NK-92 (cell line): ENCODE measurements at regions not wholly inside any gene's neighbourhood (a gene's known extent, or its start where the extent isn't known, plus 50 kb on each side); places are given as distances from the start of the nearest gene placed in this dataset.

Source experiments
- DNase-seq: peaks from one replicate; lab custom pipeline; 2025; ENCODE audit not compliant: unreplicated experiment; lab: John Stamatoyannopoulos, UW

DNA sequence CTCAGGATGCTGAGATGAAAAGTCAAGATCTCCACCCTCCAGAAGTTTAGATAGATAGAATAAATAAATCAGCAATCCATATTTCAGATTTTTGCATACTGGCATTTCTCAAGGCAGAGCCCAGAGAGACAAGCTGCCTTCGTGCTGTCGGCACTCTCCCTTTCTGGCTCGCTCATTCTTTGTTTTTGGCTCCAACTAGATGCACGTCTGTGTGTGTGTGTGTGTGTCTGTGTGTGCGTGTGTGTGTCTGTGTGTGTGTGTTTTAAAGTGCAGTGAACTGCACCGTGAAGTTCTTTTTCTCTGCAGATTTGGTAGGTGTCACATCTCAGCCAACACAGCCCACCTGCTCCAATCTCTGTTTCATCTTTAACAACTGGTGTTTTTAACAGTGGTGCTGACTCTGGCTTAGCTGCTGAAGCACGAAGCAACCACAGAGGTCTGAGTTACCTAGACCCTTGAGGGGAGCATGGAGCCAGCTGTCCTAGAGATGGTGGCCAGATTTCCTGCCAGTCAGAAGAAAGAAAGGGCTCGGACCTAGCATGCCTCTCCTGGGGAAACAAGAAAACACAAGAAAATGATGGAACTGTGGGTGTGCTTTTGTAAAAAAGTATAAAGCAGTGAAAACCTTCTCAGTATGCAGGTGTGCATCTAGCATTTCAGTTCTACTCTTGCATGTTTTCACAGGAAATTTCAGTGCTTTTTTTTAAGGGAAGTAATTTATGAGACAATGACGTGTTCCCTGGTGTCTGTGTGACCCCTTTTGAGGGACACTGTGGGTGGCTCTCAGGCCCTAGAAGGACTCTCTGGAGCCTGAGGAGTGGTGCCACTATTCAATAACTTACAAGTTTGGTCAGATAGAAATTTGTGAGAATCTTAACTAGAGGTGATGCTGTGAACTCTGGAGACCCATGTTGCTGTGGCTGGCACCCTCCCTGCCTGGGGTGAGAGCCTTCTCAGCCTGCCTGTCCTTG is 364.3 kb downstream of the RNF144A start:
- DNase-seq: no peak

DNA sequence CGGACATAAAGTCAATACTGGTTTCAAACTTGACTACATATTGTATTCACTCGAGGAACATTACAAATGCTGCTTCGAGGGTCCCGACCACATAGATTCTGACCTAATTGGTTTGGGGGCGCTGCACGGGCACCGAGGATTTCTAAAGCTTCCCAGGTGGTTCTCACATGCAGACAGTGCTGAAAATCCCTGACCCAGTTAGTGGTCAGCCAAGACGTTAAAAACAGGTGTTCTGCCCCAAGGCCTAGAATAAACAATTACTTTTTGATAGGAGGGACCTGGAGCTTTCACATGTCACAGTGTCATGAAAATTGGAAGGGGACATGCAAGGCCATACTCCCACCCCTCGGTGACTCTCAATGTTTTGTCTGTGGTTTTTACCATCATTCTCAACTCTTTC is 368.9 kb downstream of the RNF144A start:
- DNase-seq: no peak

DNA sequence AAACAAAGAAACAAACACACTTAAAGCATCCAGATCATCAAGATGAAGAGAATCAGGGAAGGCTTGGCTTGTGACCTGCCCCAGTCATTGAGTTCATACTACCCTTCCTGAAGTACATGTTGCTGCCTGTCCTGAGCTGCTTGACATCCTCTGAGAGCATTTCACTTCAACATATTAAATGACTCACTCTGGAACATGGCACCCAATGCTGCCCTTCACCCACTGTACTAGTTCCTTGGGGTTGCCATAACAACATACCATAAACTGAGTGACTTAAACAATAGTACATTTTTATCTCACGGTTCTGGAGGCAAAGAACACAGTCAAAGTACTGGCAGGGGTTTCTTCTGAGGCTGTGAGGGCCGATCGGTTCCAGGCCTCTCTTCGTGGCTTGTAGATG is 371.3 kb downstream of the RNF144A start:
- DNase-seq: no peak

DNA sequence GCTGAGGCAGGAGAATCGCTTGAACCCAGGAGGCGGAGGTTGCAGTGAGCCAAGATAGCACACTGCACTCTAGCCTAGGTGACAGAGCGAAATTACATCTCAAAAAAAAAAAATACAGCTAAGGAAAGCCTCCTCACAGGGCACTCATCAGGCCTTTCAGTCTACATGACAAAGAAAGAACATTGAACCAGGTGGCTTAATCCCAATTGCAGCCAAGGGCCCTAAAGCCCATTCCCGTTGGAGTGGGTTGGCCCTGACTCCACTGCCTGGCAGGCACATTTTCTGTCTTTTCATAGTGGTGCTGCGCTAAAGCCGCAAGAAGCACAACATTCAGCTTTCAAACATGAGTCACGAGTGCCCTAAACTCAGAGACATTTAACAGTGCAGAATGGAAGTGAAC is 372.5 kb downstream of the RNF144A start:
- no peak for DNase-seq

DNA sequence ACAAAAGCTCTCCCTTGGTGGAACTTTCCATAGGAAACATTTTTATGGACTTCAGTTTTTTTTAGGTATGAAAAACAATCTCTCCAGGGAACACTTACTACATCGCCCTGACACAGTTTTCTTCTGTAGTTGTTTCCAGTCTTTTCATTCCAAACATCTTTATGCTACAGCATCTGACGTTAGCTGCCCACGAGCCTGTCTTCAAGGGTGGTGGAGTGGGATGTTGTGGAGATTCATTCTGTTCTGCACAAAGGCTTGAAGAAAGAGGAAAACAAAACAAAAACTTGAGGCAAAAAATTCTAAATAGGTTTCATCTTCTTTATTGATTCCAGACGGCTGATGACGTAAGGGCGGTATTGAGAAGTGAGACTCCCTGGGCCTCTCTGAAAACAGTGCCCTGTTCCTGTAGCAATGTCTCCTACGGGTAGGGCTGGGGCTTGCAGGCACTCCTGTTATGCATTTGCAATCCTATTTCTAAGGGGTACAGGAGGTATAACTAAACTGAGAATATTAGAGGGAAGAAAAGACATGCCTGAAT is 375.0 kb downstream of the RNF144A start:
- no peak for DNase-seq

DNA sequence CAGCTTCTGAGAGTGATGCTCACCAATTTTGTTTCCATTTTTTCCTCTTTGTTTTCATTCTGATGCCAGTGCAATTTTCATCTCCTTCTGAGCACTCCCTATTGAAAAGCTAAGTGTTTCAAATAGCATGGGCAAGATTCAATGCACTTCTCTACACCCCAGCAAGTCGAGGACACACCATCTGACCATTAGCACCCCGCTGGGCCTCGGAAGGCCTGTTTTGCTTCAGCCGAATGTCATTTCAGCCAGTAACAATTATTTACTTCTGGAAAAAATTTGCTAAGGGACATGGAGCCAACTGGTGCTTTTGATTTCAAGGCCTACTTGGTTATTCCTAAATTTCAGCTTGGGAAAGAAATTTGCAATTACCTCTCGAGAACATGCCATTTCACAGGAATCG is 392.4 kb downstream of the RNF144A start:
- no peak for DNase-seq

DNA sequence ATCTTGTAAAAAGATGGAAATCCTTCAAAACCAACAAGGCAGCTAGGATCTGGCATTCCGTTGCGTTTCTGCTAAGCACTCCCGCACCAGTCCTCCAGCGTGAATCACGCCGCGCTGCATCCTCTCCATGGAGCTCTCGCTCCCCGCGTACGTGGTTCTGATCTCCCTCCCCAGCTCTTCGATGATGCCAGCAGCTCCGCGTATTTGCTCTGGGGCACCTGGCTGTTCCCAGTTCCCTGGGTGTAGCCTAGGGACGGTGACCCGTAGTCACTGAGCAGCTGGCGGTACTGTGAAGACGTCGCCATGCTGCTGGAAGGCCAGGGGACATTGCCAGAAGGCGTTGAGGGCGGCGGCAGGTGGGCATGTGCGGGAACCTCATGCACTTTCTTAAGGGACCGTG is 407.5 kb downstream of the RNF144A start:
- DNase-seq: no peak

DNA sequence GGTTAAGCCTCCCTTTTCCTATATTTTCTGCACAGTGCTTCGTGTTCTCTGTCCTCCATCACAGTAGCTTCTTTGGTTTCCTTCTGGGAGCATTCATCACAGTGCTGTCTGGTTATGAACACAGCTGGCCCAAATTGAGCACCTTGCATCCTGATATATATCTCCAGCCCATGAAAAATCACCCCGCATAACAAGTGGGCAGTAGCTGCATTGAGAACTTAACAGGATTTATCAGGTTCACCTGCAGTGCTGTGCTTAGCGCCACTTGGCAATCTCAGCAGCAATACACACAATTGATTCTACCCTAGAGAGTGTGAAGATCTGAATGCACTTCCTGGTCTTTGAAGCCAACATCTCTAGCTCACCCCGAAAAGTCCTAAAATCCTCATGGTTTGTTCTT is 408.0 kb downstream of the RNF144A start:
- DNase-seq: no peak

DNA sequence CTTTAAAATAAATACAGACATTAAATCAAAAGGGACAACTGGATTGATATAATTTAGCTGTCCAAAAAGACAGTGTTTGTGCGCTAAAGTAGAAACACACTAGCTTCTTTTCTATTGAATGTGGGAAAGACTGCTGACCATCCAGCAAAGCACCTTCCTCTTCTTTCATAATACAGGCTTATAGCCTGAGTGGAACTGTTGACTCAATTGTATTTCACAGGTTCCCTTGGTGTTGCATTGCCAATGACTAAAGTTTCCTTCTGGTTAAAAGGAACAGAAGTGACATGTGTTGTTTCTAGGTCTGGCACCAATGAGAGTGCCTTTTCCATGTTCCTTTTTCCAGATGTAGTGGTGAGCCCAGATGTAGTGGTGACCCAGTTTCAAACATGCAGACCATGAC is 412.3 kb downstream of the RNF144A start:
- DNase-seq: no peak

DNA sequence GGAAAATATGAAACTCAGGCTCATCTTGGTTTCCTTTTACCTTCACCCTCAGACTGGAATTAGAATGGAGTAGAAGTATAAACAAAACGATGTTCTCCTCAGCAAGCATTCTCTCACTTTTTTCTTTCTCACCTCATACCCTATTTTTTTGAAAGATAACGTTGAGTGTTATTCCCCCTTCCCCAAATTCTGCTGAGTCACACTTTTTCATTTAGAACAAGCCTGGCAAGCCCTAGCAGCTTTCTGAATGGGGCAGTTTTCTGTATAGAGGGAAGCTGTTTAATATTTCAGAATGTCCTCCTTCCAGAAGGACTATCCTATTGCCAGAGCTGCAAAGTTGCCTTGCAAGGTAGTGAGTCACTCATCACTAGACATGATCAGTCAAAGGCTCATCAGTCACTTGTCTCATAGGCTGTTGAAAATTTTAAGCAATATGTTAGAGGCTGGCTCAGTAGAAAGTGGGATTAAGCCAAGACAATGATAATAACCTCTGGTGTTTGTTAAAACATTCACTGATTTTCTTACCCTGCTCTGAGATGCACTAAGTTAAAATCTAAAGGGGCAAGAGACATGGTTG is 416.1 kb downstream of the RNF144A start:
- no peak for DNase-seq

DNA sequence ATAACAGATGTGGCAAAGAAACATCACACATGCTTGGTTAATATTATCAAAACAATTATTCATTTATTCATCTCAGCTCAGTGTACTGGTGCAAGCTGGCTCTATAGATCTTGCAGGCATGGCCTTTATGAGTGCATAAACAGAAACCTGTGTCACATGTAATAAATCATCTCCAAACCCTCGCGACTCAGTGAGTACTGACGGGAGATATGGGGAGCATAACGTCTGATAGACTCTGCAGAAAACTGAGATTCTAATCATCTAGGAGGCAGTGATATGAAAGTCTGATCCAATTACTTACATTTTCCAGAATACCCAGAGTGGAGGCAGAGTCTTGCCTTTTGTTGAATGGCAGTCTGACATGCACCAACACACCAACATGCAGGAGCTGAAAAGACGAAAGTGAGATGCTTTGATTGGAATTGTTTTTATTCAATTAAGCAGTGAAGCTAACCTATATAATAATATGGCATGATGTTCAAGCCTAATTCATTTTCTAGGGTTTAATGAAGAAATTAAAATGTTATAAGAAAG is 416.8 kb downstream of the RNF144A start:
- DNase-seq: no peak

DNA sequence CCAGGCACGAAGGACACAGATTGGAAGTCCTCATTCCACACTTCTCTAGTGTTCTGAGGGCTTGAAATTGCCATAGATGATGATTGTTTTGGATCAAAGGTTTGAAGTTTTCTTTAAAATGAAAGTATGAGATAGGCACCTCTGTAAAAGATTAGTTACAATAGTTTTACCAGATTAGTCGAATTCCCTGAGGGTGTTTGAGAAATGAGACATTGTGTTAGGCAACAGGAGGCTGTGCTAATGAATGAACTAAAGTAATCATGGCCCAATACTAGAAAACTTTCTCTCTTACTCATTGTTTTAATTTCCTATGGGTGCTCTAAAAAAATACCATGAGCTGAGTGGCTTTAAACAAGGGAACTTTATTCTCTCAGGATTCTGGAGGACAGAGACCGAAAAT is 421.7 kb downstream of the RNF144A start:
- DNase-seq: no peak

DNA sequence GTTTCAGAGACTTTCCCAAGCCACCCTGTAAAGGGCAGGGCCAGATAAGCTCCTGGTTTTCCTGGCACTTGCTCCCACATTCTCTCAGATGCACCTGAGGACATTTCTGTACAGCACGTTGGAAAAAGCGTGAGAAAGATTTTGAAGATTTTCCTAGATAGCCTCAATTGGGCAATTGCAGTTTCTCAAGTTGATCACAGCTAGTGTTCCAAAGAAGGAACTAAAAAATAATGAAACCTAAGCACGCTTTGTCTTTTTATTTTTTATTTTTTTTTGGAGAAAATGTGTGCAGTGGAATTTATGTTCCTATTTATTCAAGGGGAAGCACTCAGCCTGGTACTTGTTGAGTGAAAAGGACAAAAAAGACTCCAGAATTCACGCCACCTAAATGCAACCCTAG is 429.1 kb downstream of the RNF144A start:
- no peak for DNase-seq

DNA sequence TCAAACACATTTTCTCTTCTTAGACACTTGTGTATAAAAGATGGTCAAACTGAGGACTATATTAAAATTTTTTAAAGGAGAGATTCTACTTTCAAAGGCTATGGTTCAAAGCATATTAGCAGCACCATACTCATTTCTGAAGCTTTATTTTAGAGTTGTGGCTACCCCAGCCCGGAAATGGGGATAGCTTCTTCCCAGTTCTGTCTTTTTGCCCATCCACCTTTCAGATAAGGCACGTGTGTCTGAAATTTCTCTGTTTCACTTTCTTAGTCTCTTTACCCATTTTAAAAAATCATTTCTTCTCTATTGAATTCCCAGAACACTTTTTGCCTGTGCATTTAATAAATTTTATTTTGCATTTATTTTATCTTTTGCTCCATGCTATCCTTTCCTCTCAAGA is 431.5 kb downstream of the RNF144A start:
- DNase-seq: no peak

DNA sequence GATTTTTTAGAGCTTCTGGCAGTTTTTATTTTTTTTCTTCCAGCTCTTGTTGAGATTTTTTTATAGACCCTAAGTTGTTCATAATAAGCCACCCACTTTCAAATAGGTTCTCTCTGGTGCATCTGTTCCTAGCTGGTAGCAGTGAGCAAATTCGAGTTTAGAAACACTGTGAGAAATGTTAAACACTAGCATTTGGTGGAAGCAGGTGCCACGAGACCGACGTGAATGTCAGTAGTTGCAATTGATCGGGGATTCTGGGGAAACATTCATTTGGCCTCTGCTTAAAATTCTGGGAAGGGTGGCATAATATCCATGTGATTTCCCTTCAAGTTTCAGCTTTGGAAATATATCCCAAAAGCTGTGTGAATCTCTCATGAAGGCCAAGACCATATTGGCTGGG is 435.0 kb downstream of the RNF144A start:
- DNase-seq: no peak

DNA sequence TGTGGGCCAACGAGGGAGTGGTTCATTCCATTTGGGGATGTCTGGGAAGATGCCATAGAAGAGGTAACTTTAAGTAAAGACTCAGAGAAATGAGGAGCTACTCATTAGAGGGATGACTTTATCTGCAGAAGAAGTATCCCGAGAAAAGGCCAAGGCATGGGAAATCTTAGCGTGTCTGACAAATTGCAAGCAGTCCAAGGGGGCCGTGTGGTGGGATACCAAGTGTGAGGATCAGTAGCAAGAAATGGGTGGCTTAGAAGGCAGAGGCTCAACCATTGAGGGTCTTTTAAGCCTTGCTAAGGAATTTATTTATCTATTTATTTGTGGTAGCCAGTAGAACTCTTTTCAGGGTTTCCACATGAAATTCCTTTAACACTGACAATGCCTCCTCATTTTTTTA is 436.4 kb downstream of the RNF144A start:
- DNase-seq: no peak

DNA sequence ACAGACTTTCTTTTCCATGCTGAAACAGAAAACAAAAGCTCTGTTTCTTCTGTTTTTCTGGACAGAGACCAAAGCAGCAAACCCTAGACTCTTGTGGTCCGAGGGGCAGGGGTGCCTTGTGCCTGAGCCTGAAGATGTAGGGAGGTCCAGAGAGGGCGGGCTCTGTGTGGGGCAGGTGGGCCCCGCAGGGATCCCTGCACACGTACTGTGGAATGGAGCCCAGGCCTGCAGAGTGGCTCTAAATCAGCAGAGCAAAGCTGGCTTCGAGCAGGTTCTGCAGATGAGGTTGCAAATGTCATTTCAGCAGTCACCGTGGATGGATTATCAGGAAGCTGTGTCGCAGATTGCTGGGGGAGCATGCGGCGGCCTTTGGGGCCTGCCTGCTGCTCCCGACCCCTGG is 438.6 kb downstream of the RNF144A start:
- no peak for DNase-seq

DNA sequence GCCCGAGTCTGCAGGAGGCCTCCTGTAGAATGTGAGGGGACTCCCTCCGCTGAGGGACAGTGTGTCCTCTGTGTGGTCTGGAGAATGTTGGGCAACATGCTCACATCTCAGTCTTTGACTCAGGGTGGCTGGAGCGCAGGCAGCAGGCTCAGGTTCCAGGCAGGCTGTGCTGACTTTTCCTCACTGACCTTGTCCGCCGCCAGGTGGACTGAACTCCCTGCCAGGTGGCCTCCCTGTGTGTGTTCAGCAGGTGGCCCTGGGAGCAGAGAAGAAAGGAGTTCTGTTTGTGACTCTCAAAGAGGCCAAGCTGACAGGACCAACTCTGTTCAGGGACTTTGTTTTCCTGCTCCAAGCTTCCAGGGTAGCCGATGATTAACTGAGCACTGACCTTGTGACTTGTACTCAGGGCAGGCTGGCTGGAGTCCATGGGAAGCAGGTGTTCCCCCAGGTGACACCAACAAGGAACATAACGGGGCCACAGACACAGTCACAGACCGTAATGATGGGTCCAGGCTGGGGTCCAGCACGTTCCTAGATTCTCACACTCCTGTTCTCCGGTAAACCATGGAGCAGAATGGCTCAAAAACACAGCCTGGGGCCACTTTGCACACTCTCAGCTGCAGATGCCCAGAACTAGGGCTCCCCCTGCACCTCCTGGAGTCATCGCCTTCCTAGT is 439.8 kb downstream of the RNF144A start:
- no peak for DNase-seq

DNA sequence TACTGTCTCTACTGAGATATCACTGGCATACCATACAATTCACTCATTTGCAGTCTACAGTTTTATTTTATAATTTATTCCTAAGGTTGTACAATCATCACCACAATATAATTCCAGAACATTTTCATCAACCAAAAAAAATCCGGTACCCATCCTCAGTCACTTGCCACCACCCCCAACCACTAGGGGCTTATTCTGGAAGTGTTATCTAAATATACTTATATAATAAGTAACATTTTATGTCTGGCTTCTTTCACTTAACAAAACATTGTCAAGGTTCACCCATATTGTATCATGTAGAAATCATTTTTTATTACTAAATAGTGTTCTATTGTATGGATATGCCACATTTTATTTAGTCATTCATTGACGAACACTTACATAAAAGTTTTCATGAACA is 440.8 kb downstream of the RNF144A start:
- DNase-seq: no peak

DNA sequence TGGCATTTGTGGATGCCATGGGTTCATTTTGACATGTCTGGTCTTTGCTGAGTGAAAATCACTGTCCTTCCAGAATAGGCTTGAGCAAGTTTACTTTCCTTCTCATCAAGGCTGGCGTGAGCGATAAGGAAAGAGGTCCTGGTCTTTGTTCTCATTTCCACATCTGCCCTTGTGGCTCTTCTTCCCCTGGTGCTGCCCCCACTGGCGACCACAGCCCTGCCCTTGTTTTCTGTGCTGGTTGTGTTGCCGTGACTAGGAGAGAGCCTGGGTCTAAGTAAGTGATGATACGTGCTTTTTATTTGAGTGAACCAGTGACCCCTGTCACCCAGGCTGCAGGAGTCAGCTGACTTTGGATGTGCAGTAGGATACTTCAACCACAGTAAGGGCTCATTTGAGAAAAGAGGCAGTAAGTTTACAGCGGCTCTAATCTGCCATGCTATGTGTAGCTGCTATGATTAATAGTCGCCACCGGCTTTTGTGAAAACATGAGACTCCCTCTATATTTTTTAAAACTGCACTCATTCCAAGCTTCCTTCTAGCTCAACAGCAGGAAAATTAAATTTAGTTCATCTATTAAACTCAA is 441.7 kb downstream of the RNF144A start:
- no peak for DNase-seq

DNA sequence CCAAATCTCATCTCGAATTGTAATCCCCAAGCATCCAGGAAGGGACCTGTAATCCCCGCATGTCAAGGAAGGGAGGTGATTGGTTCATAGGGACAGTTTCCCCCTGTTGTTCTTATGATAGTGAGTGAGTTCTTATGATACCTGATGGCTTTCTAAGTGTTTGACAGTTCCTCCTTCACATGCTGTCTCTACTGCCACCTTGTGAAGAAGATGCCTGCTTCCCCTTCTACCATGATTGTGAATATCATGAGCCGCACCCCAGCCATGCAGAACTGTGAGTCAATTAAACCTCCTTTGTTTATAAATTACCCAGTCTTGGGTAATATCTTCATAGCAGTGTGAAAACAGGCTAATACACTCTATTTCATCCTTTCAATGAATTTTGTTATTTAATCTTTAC is 446.7 kb downstream of the RNF144A start:
- no peak for DNase-seq
